ENCODE measurements at regions not wholly inside any gene's neighbourhood (a gene's known extent, or its start where the extent isn't known, plus 50 kb on each side); places are given as distances from the start of the nearest gene placed in this dataset.

DNA sequence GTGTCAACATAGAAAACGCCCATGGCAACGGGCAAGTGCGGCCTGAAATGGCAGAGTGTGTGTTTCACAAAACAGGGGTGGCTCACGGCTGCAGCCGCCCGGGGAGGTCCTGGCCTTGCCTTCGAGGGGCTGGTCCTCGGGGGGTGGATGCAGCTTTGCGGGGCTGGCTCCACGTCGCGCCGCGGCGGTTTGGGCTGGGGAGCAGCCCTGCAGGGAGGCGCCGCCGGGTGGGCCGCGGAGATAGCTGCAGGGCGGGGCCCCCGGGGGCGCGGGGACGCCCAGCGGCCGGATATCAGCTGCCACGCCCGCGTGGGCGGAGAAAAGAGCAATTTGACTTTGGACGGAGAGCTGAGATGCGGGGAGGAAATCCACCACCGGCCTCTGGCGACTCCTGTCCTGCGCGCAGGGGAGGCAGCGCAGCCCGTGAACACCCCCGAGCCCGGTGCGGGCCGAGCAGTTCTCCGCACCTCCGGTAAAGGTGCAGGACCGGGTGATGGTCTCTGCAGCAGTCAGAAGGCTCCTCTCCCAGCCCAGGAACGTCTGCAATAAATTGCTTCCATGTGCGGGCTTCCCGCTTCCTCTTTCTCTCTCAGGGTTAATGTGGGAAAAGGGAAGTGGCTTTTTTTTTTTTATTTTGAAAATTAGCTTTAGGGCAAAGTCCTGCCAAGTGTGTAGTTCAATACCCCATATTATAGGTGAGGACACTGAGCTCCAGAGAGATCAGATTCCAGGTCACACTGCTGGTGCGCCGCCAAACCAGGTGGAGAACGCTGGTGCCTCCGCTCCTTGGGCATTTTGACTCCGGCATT lies 110.5 kb downstream of the ARF6 start:
- Mint-ChIP-seq H3K4me3 (ENCODE audit: unreplicated experiment) (peak overlapping the region; percentile 57), H3K4me1 (ENCODE audit: low read depth) (peaks cover 52% of the 10 kb centered on the region), H3K27ac (ENCODE audit: unreplicated experiment) (peak overlapping the region; percentile 98), H3K27me3 (ENCODE audit: low read depth) (no peaks in the 10 kb centered on the region), H3K9me3 (ENCODE audit: low read depth) (no peaks in the 10 kb centered on the region), H3K36me3 (ENCODE audit: low read depth) (no peaks in the 10 kb centered on the region)
- TF ChIP-seq CTCF (IDR thresholded peaks at IDR 0.05) = peak; percentile 42
- DNase-seq (ENCODE audit: low spot score) = peak; percentile 92

- no peak for DNase-seq (ENCODE audit: low spot score)
- no peak for TF ChIP-seq CTCF (IDR thresholded peaks at IDR 0.05)
- no peak overlapping the region for H3K27ac Mint-ChIP-seq (ENCODE audit: unreplicated experiment)
- H3K4me1 Mint-ChIP-seq (ENCODE audit: low read depth) = peaks cover 30% of the 10 kb centered on the region
- no peaks in the 10 kb centered on the region for H3K36me3 Mint-ChIP-seq (ENCODE audit: low read depth)
- H3K9me3 Mint-ChIP-seq (ENCODE audit: low read depth) = no peaks in the 10 kb centered on the region
- no peak overlapping the region for H3K4me3 Mint-ChIP-seq (ENCODE audit: unreplicated experiment)
- no peaks in the 10 kb centered on the region for H3K27me3 Mint-ChIP-seq (ENCODE audit: low read depth)
Observed at GRCh38 chr14:50006141-50006540, 110.2 kb downstream of the VCPKMT start.

DNA sequence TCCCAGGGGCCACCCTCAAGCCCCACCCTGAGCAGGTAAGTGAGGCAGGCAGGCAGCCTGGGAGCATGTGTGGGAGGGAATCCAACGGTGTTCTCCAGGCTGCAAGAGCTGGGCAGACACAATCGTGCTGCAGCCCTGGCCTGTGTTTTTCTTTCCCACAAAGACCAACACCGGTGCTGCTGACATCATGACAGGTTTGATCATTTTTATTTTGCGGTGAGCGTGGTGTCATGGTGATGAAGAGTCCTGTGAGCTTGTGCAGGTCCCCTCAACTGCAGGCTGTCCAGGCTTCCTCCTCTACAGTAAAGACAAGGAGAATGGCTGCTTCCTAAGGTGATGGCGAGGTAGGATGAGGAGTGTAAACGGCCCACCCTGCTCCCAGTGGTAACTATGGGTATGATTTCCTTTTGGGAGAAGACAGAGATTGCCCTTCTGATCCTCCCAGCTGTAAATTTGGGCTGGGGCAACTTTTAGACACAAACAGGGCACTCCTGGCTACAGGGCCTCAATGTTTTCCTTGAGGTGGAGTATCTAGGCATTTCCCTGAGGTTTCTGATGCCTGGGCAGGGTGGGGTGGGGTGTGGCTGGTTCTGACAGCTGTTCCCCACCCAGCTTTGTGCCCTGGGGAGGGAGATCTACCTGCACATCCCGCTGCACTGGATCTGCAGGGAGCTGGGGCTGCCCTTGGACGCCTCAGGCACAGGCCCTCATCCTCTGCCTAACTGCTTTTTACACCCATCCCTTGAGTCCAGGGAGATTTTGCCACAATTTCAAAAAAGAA lies 109.1 kb downstream of the VCPKMT start:
- H3K4me1 Mint-ChIP-seq (ENCODE audit: low read depth) = peaks cover 20% of the 10 kb centered on the region
- DNase-seq (ENCODE audit: low spot score) = no peak

GRCh38 chr14:50008562-50008961 lies 107.8 kb downstream of the VCPKMT start:
- H3K27me3 Mint-ChIP-seq (ENCODE audit: low read depth) = no peaks in the 10 kb centered on the region
- TF ChIP-seq CTCF (IDR thresholded peaks at IDR 0.05) = no peak
- H3K4me1 Mint-ChIP-seq (ENCODE audit: low read depth) = peaks cover 9% of the 10 kb centered on the region
- H3K27ac Mint-ChIP-seq (ENCODE audit: unreplicated experiment) = no peak overlapping the region
- DNase-seq (ENCODE audit: low spot score) = no peak
- H3K9me3 Mint-ChIP-seq (ENCODE audit: low read depth) = no peaks in the 10 kb centered on the region
- no peaks in the 10 kb centered on the region for H3K36me3 Mint-ChIP-seq (ENCODE audit: low read depth)
- H3K4me3 Mint-ChIP-seq (ENCODE audit: unreplicated experiment) = no peak overlapping the region

More for the DNA sequence above, 109.1 kb downstream of the VCPKMT start:
- H3K36me3 Mint-ChIP-seq (ENCODE audit: low read depth) = no peaks in the 10 kb centered on the region
- no peaks in the 10 kb centered on the region for H3K9me3 Mint-ChIP-seq (ENCODE audit: low read depth)
- peak; percentile 13 for TF ChIP-seq CTCF (IDR thresholded peaks at IDR 0.05)
- H3K4me3 Mint-ChIP-seq (ENCODE audit: unreplicated experiment) = no peak overlapping the region
- H3K27me3 Mint-ChIP-seq (ENCODE audit: low read depth) = no peaks in the 10 kb centered on the region
- no peak overlapping the region for H3K27ac Mint-ChIP-seq (ENCODE audit: unreplicated experiment)

GRCh38 chr14:50008974-50009373 lies 107.4 kb downstream of the VCPKMT start:
- H3K27me3 Mint-ChIP-seq (ENCODE audit: low read depth) = no peaks in the 10 kb centered on the region
- no peak for DNase-seq (ENCODE audit: low spot score)
- no peaks in the 10 kb centered on the region for H3K36me3 Mint-ChIP-seq (ENCODE audit: low read depth)
- peaks cover 5% of the 10 kb centered on the region for H3K4me1 Mint-ChIP-seq (ENCODE audit: low read depth)
- no peak overlapping the region for H3K4me3 Mint-ChIP-seq (ENCODE audit: unreplicated experiment)
- no peak overlapping the region for H3K27ac Mint-ChIP-seq (ENCODE audit: unreplicated experiment)
- TF ChIP-seq CTCF (IDR thresholded peaks at IDR 0.05) = no peak
- no peaks in the 10 kb centered on the region for H3K9me3 Mint-ChIP-seq (ENCODE audit: low read depth)
